Hematopoietic multipotent progenitor cell treated with erythropoietin and hydrocortisone succinate and interleukin-3 and kit ligand, for 6 days (in vitro differentiated cells): ENCODE measurements at regions not wholly inside any gene's neighbourhood (a gene's known extent, or its start where the extent isn't known, plus 50 kb on each side); places are given as distances from the start of the nearest gene placed in this dataset.
A peak's percentile ranks its signal among the peaks of the same experiment; 100 is the strongest.

Experiments
- DNase-seq: peaks from one replicate; pipeline ENCODE4 v3.0.0-alpha.2; 2015

DNA sequence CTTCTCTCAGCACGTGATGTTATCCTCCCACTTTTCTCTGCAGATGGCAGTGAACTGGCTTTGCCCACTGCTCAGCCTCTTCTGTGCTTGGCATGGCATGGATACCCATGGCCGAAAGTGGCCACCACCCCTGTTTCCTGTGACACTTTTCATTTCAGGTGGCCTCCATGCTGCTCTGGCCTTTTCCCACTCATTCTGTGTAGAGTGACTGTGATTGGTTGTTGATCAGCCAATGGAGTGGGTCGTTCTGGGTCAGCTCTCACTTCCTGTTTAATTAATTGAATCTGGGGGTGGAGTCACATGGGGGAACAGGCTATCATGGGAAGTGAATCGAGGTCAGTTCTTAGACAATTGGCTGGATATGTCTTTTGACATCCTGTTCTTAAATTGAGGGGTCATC lies 350.1 kb upstream of the EEF2KMT start:
- DNase-seq = no peak

DNA sequence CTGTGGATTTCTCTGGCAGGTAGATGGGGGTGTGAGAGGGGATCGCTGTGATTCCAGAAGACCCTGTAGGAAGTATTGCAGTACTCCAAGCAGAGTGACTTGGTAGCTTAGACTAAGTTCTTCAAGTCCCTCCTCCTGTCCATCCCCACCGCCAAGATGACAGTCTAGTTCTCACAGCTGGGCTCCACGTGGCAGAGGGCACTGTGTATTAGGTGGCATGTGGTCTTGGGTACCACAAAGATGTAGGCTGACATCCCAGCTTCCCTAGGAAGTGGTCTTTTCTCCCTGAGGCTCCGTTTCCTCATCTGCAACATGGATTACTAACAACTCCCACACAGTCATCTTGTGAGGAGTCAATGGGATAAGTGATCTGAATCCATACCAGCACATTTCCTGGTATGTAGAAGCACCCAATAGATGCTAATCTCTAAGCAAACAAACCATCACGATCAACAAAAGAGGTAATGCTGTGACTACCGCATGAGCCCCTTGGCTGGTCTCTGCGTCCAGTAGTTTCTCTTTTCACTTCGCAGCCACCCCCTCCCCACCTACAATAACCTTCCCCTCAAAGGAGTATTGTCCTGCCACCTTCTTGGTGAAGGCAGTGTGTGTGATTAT lies 349.1 kb upstream of the EEF2KMT start:
- DNase-seq = no peak

DNA sequence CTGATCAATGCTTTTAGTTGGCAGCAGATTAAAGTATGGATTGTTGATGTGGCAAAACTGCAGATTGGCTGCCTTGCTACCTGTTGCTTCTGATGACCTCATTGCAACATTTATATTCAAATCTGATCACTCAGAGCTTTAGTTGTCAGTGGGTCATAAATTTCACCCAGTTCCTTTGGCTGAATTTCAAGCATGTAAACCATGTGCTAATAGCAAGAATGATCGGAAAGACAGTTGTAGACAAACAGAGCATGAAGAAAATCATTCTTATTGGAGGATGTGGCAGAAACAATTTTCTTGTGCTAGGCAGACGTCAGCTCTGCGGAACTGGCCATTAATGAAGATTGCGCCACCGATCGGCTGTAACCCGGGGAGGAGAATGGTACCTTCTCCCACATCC lies 346.6 kb upstream of the EEF2KMT start:
- DNase-seq = no peak

DNA sequence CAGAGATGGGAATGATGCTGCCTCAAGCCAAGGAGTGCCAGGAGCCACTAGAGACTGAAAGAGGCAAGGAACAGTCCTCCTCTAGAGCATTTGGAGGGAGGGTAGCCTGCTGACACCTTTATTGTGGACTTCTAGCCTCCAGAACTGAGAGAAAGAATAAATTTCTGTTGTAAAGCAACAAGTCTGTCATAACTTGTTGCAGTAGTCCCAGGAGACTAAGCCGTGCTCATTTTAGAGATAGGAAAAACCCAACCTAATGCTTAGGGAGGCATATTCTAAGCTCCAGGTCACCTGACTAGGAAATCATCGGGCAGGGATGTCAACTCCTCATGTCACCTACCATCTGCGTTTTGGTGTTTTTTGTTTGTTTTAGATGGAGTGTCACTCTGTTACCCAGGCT lies 345.4 kb upstream of the EEF2KMT start:
- DNase-seq = no peak

DNA sequence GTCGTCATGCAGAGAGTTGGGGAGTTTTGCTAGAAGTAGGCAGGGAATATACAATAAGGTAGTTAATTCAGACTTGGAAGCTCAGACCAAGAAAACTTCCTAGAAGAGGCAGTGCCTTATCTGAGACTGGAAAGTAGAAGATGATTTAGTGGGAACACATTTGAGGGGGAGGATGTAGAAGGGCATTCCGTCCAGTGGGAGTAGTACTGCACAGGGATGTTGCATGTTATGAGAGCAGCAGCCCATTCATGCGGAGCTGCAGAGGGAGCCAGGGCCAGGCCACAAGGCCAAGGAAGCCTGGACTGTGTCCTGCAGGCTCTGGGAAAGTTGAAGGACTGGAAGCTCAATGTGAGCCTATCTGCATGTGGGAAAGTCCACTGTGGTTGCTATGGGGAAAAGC lies 344.5 kb upstream of the EEF2KMT start:
- no peak for DNase-seq

DNA sequence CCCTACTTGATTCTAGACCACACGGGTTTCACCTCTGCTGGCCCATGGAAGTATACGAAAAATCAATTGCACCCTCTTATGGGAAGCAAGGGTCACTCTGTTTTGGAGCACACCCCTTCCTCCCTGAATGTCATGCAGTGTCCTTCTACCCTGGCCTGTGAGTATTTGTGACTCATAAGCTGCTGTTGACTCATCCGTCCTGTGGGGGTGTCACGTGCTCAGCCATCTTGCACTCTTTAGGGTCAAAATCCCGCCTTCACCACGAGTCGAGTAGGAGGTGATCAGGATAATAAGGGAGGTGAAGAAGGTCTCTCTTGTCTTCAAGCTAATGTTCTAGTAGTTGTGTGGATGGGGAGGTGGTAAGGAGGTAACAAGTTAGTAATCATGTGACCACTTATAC lies 341.0 kb upstream of the EEF2KMT start:
- DNase-seq = no peak

DNA sequence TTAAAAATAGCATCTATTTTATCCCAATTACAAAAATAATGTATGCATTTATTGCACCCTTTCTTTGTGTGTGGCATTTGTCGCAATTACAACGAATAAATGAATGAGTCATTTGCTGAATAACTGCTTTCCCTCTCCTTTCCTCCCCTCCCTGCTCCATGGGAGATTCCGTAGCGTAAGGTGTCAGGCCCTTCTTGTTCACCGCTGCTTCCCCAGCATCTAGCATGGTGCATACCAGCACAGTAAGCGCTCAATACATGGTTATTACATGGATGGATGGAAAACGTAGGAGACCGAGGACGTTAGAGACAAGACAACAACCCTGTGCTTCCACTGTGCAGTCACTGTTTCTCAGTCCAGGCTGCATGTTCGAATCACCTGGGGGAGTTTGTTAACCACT lies 336.0 kb upstream of the EEF2KMT start:
- no peak for DNase-seq

DNA sequence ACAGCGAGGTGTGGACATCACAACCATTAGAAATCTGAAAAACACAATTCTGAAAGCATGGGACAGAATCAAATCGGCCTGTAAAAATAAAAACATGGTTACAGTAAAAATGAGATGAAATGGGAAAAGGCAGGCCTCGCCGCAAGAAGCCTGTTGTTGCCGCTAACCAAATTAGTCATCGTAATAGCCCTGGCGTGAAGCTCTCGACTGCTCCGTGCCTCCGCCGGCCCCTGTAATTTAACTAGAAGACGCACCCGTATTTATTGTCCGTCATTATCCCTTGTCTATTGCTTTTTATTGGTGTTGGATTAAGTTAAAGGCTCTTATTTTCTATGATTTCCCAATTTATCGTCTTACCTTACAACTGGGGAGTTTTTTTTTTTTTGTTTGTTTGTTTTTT lies 334.6 kb upstream of the EEF2KMT start:
- DNase-seq = no peak

DNA sequence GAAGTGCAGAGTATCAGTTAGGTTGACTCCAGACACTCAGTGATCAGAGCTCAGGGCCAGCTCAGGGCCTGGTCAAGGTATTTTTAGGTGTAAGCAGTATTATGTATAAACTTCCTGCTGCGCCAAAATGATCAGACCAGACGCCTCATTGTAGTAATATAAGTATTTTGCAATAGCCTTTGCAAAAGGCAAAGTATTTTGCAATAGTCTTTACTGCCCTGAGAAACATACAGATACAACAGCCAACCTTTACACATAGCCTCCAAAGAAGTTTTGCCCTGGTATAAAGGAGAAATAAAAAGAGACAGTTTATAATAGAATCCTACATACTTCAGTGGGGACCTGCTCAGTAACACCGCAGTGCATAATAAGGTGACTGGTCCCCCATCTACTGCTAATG lies 333.0 kb upstream of the EEF2KMT start:
- no peak for DNase-seq

DNA sequence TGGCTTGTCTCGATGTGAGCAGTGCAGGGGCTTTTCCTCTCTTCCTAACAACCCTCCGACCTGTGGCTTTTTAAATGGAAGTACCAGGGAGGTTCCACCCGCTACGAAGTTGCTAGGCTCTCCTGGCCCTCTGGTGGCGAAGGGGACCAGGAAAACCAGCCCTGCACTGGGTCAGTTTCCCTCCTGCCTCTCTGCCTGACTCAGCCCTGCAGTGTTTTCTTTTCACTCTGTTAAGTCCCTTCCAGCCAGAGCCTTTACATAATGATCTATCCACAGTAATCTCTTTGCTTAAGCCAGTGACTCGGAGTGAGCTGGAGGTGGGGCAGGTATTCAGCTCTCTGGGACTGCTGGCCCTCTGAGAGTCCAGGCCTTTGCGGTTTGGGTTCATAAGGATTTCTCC lies 331.3 kb upstream of the EEF2KMT start:
- DNase-seq = no peak

DNA sequence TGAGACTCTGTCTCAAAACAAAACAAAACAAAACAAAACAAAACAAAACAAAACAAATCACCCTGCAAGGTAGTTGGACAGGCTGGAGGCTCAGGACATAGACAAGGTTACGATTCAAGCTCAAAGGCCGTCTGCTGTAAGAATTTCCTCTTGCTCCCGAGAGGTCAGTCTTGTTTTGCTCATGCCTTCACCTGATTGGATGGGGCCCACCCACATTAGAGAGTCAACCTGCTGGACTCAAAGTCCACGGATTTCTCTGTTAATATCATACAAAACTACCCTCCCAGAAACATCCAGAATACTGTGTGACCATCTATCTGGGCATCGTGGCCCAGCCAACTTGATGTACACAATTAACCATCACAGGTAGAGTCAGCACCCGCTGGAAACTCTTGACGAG lies 330.0 kb upstream of the EEF2KMT start:
- DNase-seq = no peak

DNA sequence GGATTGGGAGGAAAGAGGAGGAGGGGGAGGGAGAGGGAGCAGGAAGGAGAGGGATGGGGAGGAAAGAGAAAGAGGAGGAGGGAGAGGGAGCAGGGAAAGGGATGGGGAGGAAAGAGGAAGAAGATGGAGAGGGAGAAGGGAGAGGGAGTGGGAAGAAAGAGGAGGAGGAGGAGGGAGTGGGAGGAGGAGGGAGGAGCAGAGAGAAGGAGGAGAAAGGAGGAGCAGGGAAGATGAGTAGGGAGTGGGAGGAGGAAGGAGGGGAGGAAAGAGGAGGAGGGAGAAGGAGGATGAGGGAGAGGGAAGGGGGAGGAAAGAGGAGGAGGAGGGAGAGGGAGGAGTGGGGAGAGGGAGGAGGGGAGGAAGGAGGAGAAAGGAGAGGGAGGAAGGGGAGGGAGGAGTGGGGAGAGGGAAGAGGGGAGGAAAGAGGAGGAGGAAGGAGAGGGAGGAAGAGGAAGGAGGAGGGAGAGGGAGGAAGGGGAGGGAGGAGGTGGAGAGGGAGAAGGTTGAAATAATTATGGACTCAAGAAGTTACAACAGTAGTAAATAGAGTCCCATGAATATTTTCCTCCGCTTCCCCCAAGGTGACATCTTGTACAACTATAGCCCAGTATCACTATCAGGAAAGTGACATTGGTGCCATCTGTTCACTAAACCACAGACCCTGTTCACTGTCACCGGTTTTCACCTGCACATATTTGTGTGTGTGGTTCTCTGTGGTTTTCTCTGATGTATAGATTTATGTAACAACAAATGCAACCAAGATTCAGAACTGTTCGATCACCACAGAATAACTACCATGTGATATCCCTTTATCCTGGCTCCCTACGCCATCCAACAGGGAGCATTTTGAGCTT lies 325.3 kb upstream of the EEF2KMT start:
- DNase-seq = peak; percentile 3

DNA sequence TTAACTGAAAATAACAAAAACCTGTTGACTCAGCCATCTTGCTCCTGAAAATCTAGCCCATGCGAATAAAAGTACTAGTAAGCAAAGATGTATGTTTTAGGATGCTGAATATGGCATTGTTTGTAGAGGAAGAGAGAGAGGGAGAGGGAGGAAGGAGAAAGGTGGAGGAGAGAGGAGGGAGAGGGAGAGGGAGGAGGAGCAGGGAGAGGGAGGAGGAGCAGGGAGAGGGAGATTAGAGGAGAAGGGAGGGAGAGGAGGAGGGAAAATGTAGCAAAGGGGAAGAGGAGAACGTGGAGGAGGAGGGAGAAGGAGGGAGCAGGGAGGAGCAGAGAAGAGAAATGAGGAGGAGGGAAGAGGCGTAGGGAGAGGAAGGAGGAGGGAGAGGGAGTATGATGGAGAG lies 324.5 kb upstream of the EEF2KMT start:
- DNase-seq = no peak

DNA sequence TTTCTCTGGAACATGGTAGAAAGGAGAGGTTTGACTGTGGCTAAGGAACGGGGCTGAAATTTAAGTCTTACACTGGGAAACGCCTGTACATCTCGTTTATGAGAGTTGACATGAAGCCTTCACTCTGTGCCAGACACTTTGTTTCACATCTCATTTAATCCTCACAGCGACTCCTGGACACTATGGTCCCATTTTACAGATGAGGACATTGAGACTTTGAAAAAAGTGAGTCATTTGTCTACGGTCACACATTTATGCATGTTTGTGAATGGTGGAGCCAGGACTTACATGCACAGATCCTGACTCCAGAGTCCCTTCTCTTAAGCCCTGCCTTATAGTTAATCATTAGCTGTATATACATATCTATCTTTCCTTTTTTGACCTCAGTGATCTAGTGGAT lies 318.4 kb upstream of the EEF2KMT start:
- DNase-seq = no peak

DNA sequence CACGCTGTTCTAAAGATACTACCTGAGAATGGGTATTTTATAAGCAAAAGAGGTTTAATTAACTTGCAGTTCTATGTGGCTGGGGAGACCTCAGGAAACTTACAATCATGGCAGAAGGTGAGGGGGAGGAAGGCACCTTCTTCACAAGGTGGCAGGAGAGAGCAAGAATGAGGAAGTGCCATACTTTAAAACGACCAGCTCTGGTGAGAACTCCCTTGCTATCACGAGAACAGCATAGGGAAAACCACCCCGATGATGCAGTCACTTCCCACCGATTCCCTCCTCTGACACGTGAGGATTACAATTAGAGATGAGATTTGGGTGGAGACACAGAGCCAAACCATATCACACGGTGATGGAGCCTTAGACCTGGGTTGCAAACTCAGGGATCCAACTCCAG lies 317.5 kb upstream of the EEF2KMT start:
- DNase-seq = no peak

DNA sequence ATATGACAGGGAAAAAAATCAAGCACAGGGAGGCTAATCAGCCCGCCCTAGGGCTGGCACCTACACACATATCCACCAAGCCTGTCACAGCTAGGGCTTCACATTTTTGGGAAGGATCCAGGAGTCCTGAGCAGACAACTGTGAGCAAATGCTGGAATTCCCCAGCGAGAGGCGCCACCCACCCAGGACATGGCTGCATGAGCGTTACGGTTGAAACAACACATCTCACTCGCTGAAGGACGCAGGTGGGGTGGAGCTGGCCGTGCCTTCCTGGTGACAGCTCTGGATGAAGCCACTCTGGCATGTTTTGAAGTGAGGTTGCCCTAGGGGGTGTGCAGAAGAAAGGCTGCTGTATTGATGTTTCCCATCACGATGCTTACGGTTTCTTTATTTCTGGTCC lies 315.1 kb upstream of the EEF2KMT start:
- DNase-seq = no peak

DNA sequence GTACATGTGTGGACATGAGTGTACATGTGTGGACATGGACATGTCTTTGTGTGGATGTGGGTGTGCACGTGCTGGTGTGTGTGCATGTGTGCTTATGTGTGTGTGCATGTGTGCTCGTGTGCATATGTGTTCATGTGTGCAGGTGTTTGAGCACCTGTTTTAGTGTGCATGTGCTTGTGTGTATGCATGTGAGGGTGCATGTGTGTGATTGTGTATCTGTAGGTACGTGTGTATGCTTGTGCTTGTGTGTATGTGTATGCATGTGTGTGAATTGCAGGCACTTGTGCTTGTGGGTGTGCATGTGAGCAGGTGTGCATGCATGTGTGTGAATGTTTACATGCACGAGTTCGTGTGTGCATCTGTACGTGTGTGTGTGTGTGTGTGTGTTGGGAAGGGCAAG lies 300.6 kb upstream of the EEF2KMT start:
- no peak for DNase-seq

DNA sequence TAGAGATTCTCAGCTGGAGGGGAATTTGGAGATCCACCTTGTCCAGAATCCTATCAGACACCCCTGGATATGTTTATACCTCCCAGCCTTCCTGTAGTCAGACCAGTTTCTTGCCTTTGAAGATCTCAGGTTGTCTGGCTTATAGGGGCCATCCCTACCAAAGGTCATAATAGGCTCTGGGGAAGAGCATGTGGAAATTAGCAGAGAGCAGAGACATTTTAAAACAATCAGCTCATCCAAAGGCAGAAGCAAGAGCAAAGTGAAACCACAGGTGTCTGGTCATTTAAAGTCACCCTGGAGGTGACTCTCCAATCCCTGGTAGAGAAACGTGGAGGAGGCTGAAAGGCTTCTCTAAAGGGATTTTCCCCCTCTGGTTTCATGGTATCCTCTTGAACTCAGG lies 299.3 kb upstream of the EEF2KMT start:
- DNase-seq = no peak

DNA sequence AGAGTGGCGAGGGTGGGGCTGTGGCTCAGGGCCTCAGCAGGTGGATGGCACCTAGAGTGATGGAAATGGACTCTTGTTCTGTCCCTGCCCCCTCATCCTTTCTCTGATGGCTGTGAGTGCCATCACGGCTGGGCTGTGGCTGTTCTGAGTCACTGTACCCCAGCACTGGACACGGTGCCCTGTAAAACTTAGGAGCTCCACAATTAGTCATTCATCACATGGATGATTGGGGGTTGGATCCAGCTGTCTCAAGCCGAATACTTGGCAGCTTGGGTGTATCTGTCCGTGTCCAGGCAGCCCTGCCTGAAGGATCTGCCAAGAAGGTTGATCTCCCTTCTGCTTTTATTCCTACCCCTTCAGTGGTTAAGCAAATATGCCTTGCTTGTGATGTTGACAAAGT lies 295.5 kb upstream of the EEF2KMT start:
- DNase-seq = no peak

DNA sequence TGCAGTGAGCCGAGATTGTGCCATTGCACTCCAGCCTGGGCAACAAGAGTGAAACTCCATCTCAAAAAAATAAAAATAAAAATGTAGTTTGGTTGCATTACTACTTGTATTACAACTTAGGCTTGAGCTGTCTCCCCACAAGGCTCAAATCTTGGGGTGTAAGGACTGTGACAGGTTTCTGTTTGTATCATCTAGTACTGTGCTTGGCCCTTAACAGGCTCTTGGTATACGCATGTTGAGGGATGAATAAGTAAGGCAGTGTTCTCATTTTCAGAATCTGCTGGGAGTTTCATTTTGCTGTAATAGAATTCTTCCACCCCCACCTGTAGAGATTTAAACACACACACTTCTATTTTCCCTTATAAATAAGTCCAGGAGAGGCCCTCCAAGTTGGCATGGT lies 289.4 kb upstream of the EEF2KMT start:
- no peak for DNase-seq

DNA sequence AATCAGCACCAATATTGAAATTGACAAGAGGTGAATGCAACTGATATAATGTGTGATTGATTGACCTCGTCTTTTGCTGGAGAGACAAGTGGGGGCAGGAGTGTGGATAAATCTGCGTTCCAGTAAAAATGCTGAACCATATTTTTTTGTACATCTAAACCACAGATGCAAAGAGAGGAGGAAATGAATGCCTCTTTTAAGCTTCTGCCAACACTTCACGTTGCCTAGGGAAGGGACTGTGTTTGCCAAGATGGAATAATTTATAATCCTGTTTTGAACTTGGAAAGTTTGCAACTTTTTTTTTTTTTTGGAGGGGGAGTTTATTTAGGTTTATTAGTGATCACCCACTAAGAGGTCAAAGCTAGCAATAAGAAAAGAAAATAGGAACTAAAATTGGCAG lies 288.2 kb upstream of the EEF2KMT start:
- no peak for DNase-seq

DNA sequence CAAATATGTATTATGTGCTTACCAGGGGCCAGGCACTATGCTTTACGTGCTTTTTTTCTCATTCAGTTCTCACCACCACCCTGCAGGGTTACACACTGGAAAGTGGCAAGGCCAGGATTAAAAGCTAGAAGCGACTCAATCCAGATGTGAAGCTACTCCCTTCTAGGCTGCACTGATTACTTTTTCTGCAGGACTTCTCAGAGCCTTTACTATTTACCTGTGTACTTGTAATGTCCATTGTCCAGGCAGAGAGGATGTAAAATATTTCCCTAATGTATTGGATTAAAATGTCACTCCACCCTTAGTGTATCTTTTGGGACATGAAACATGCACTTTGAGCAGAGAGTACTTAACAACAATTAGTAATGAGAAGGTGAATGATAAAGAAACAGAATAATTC lies 287.5 kb upstream of the EEF2KMT start:
- no peak for DNase-seq

DNA sequence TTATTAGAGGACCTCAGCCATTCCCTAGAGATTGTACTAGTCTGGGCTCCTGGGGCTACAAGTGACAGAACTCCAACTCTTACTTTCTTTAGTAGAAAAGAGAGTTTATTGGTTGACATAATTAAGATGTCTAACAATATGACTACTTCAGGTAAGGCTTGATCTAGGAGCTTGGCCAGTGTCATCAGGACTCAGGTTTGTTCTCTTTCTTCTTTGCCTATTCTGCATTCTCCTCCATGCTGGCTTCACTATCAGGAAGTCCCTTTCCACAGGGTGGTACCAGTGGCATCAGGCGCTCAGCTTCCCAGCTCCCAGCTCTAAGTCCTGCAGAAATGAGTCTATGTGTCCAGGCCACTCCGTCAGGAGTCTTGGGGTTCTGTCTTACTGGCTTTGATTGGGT lies 286.1 kb upstream of the EEF2KMT start:
- DNase-seq = no peak

DNA sequence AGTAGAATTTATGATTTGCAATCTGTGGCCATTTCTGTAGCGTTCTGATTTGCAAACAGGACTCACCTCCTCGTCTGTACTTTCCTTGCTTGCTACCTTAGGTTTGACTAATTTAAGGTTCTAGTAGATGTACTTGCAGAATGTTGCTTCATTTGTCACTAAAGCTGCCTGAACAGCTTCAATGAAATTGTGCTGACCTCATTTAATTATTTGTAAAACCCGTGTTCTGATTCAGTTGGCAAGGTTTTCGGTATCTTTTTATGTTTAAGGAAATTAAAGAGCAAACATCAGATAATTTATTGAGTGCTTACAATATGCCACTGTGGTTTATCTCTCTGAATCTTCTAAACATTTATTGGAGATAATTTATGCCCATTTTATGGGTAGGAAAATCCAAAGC lies 284.9 kb upstream of the EEF2KMT start:
- DNase-seq = no peak

DNA sequence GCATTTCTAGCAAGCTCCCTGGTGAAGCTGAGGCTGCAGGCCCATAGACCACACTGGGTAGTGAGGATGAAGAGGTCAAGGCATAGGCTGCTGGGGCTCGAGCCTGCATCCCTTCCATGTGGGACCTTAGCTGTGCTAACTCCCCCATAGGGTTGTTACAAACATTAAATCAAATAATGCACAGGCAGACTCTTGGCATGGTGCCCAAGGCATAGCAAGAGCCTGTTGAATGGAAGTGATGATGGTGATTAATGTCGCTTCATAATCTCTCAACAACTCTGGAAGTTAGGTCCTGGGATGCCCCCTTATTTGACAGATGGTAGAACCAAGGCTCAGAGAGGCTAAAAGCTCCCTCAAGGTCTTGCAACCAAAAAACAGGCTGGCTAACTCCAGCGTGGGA lies 283.9 kb upstream of the EEF2KMT start:
- DNase-seq = no peak
